ENCODE measurements at regions not wholly inside any gene's neighbourhood (a gene's known extent, or its start where the extent isn't known, plus 50 kb on each side); places are given as distances from the start of the nearest gene placed in this dataset.
A peak's percentile ranks its signal among the peaks of the same experiment; 100 is the strongest.
"Not testable (repeated sequence)": the region's sequence is repeated elsewhere in the genome, so short reads cannot be mapped to it uniquely, and the experiment has no call there.

- no peak for DNase-seq (ENCODE audit: low read depth in 4 of 4, low spot score in 2 of 4)
Observed at GRCh38 chr5:41995193-41995592, 70.1 kb downstream of the FBXO4 start.

GRCh38 chr5:42001673-42002072 lies 76.6 kb downstream of the FBXO4 start:
- DNase-seq (ENCODE audit: low read depth in 4 of 4, low spot score in 2 of 4): no peak

GRCh38 chr5:42003852-42004251 lies 78.8 kb downstream of the FBXO4 start:
- DNase-seq (ENCODE audit: low read depth in 4 of 4, low spot score in 2 of 4): not testable (repeated sequence)

GRCh38 chr5:42005561-42006153 lies 80.6 kb downstream of the FBXO4 start:
- DNase-seq (ENCODE audit: low read depth in 4 of 4, low spot score in 2 of 4): peak in 1 of 4 donors; percentile 8

- DNase-seq (ENCODE audit: low read depth in 4 of 4, low spot score in 2 of 4): no peak
Observed at GRCh38 chr5:42013561-42013960, 88.5 kb downstream of the FBXO4 start.

GRCh38 chr5:42015254-42015653 lies 90.2 kb downstream of the FBXO4 start:
- no peak for DNase-seq (ENCODE audit: low read depth in 4 of 4, low spot score in 2 of 4)

- no peak for DNase-seq (ENCODE audit: low read depth in 4 of 4, low spot score in 2 of 4)
Observed at GRCh38 chr5:42015681-42016080, 90.6 kb downstream of the FBXO4 start.

GRCh38 chr5:42020788-42021530 lies 95.9 kb downstream of the FBXO4 start:
- DNase-seq (ENCODE audit: low read depth in 4 of 4, low spot score in 2 of 4): no peak

GRCh38 chr5:42021923-42022322 lies 96.8 kb downstream of the FBXO4 start:
- no peak for DNase-seq (ENCODE audit: low read depth in 4 of 4, low spot score in 2 of 4)

GRCh38 chr5:42022383-42022972 lies 97.4 kb downstream of the FBXO4 start:
- no peak for DNase-seq (ENCODE audit: low read depth in 4 of 4, low spot score in 2 of 4)

GRCh38 chr5:42026446-42026845 lies 101.4 kb downstream of the FBXO4 start:
- no peak for DNase-seq (ENCODE audit: low read depth in 4 of 4, low spot score in 2 of 4)

GRCh38 chr5:42032137-42032536 lies 107.1 kb downstream of the FBXO4 start:
- DNase-seq (ENCODE audit: low read depth in 4 of 4, low spot score in 2 of 4): no peak

GRCh38 chr5:42035526-42035925 lies 110.4 kb downstream of the FBXO4 start:
- no peak for DNase-seq (ENCODE audit: low read depth in 4 of 4, low spot score in 2 of 4)

GRCh38 chr5:42036379-42036778 lies 111.3 kb downstream of the FBXO4 start:
- DNase-seq (ENCODE audit: low read depth in 4 of 4, low spot score in 2 of 4): no peak

- DNase-seq (ENCODE audit: low read depth in 4 of 4, low spot score in 2 of 4): peak in 1 of 4 donors; percentile 7
Observed at GRCh38 chr5:42037379-42037932, 112.4 kb downstream of the FBXO4 start.

- no peak for DNase-seq (ENCODE audit: low read depth in 4 of 4, low spot score in 2 of 4)
Observed at GRCh38 chr5:42043400-42043799, 118.3 kb downstream of the FBXO4 start.

GRCh38 chr5:42057254-42057690 lies 132.2 kb downstream of the FBXO4 start:
- peak in 3 of 4 donors; percentile 10 to 18 (median 15) for DNase-seq (ENCODE audit: low read depth in 4 of 4, low spot score in 2 of 4)

- no peak for DNase-seq (ENCODE audit: low read depth in 4 of 4, low spot score in 2 of 4)
Observed at GRCh38 chr5:42059291-42059690, 134.2 kb downstream of the FBXO4 start.

- DNase-seq (ENCODE audit: low read depth in 4 of 4, low spot score in 2 of 4): no peak
Observed at GRCh38 chr5:42059778-42060464, 134.8 kb downstream of the FBXO4 start.

GRCh38 chr5:42061121-42061520 lies 136.0 kb downstream of the FBXO4 start:
- DNase-seq (ENCODE audit: low read depth in 4 of 4, low spot score in 2 of 4): no peak

GRCh38 chr5:42064821-42065220 lies 139.7 kb downstream of the FBXO4 start:
- no peak for DNase-seq (ENCODE audit: low read depth in 4 of 4, low spot score in 2 of 4)

All from left renal cortex interstitium (tissue), 4 donors.